CD4-positive, alpha-beta T cell (primary cell): ENCODE measurements at regions not wholly inside any gene's neighbourhood (a gene's known extent, or its start where the extent isn't known, plus 50 kb on each side); places are given as distances from the start of the nearest gene placed in this dataset.
"Not testable (repeated sequence)": the region's sequence is repeated elsewhere in the genome, so short reads cannot be mapped to it uniquely, and the experiment has no call there.

Source experiments
- ATAC-seq: fragments of 200-7000 bp; cut with Tn5 transposase; one replicate; pipeline ENCODE4 v1.10.0; 2022; ENCODE audit warnings: mild to moderate bottlenecking; ENCODE audit not compliant: poor library complexity
- CTCF ChIA-PET: fragments of 350-600 bp; sonication (Branson Sonifier 250); formaldehyde crosslinking; loops from one replicate; lab custom pipeline; 2021; ENCODE audit warnings: antibody characterized with exemption, inconsistent platforms; lab: Charles Lee
- POLR2A ChIA-PET: fragments of 350-600 bp; sonication (Branson Sonifier 250); formaldehyde crosslinking; loops from one replicate; lab custom pipeline; 2021; ENCODE audit warnings: antibody characterized with exemption, inconsistent platforms; lab: Charles Lee
- DNase-seq, 14 experiments: peaks; one replicate each; pipeline ENCODE4 v3.0.0-alpha.2; 2013 to 2020; ENCODE audit warnings: mixed read lengths in 2 of 14
- H3K27ac ChIP-seq, 2 donors: one replicate each; pipeline versions ENCODE4 v1.5.1 to v1.7.0; 2013; ENCODE audit warnings: low read length in 2 of 2, low read depth in 1 of 2, mild to moderate bottlenecking in 1 of 2
- H3K27me3 ChIP-seq, 2 experiments: 1 replicate in 1 of 2; 2 replicates in 1 of 2; pipeline versions ENCODE4 v1.6.1 to v1.7.0; 2013; ENCODE audit warnings: low read length in 2 of 2, control low read depth in 1 of 2, mild to moderate bottlenecking in 1 of 2, moderate library complexity in 1 of 2; ENCODE audit not compliant: insufficient read depth in 2 of 2, control insufficient read depth in 1 of 2
- H3K36me3 ChIP-seq: one replicate; pipeline ENCODE4 v1.6.1; 2013; ENCODE audit warnings: low read length, control low read depth; ENCODE audit not compliant: insufficient read depth
- H3K4me1 ChIP-seq: one replicate; pipeline ENCODE4 v1.6.1; 2013; ENCODE audit warnings: low read length, control low read depth; ENCODE audit not compliant: insufficient read depth
- H3K4me3 ChIP-seq: one replicate; pipeline ENCODE4 v1.5.1; 2013; ENCODE audit warnings: mild to moderate bottlenecking, low read length, moderate library complexity
- H3K9me3 ChIP-seq, 2 experiments: 1 replicate in 1 of 2; 2 replicates in 1 of 2; pipeline versions ENCODE4 v1.6.1 to v1.7.0; 2013; ENCODE audit warnings: low read length in 2 of 2, mild to moderate bottlenecking in 2 of 2, control low read depth in 1 of 2, moderate library complexity in 1 of 2; ENCODE audit not compliant: control insufficient read depth in 1 of 2, insufficient read depth in 1 of 2
- H3K27ac Mint-ChIP-seq: one replicate; pipeline ENCODE4 v1.8.0; 2020; ENCODE audit warnings: mixed read lengths
- H3K27me3 Mint-ChIP-seq: one replicate; pipeline ENCODE4 v1.8.0; 2021; ENCODE audit warnings: mixed read lengths
- H3K36me3 Mint-ChIP-seq: one replicate; pipeline ENCODE4 v1.8.0; 2021; ENCODE audit warnings: low read depth, mixed read lengths
- H3K4me1 Mint-ChIP-seq: one replicate; pipeline ENCODE4 v1.8.0; 2021; ENCODE audit warnings: low read depth, mixed read lengths
- H3K4me3 Mint-ChIP-seq: one replicate; pipeline ENCODE4 v1.8.0; 2020; ENCODE audit warnings: mild to moderate bottlenecking, mixed read lengths
- H3K9me3 Mint-ChIP-seq: one replicate; pipeline ENCODE4 v1.8.0; 2020; ENCODE audit warnings: mixed read lengths
- intact Hi-C, 2 experiments: fragments of 100-400 bp; cut with DNase I in 1 of 2; cut with micrococcal nuclease in 1 of 2; formaldehyde crosslinking; loops; one replicate each; pipeline versions ENCODE4 v1.15.1 to v1.9.0; 2023 to 2025; cut with DNase I, micrococcal nuclease

DNA sequence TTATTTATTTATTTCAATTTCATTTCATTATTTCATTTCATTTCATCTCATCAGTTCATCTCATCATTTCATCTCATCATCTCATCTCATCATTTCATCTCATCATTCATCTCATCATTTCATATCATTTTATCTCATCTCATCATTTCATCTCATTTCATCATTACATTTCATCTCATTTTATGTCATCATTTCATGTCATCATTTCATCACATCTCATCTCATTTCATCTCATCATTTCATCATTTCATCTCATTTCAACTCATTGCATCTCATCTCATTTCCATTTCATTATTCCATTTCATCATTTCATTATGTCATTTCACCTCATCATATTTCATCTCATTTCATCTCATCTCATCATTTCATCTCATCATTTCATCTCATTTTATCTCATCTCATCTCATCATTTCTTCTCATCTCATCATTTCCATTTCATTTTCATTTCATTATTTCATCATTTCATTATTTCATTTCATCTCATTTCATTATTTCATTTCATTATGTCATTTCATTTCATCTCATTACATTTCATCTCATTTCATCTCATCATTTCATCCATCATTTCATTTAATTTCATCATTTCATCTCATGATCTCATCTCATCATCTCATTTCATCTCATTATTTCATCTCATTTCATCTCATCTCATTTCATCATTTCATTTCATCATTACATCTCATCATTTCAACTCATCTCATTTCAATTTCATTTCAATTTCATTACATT is 2868.6 kb downstream of the RPIA start:
- H3K27ac Mint-ChIP-seq, POLR2A ChIA-PET: not testable (repeated sequence)

DNA sequence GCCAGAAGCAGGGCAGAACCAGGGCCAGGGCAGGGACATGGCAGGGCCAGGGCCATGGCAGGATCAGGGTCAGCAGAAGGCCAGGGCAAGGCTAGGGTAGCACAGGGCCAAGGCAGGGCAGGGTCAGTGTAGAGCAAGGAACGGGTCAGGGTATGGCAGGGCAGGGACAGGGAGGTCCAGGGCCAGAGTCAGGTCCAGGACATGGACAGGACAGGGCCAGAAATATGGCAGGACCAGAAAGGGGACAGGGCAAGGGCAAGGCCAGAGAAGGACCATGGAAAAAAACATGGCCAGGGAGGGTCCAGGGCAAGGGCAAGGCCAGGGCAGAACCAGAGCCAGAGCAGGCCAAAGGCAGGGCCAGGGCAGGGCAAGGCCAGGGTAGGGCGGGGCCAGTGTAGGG is 2870.7 kb downstream of the RPIA start:
- H3K4me3 ChIP-seq, H3K36me3 Mint-ChIP-seq, intact Hi-C loops, H3K27me3 ChIP-seq, DNase-seq, H3K27me3 Mint-ChIP-seq, CTCF ChIA-PET, H3K4me1 ChIP-seq, H3K27ac ChIP-seq, ATAC-seq, H3K36me3 ChIP-seq, H3K4me1 Mint-ChIP-seq, H3K4me3 Mint-ChIP-seq, H3K27ac Mint-ChIP-seq, POLR2A ChIA-PET: not testable (repeated sequence)
- H3K9me3 ChIP-seq: peaks cover 0 to 16% of the 10 kb centered on the region in 2 experiments
- peaks cover 13% of the 10 kb centered on the region for H3K9me3 Mint-ChIP-seq

More for the DNA sequence above, 2868.6 kb downstream of the RPIA start:
- H3K36me3 ChIP-seq, H3K4me3 Mint-ChIP-seq, H3K27me3 ChIP-seq, H3K4me1 ChIP-seq, H3K36me3 Mint-ChIP-seq, intact Hi-C loops, H3K27me3 Mint-ChIP-seq, H3K4me1 Mint-ChIP-seq, H3K4me3 ChIP-seq, ATAC-seq, DNase-seq, CTCF ChIA-PET, H3K27ac ChIP-seq: not testable (repeated sequence)
- H3K9me3 Mint-ChIP-seq: peaks cover 13% of the 10 kb centered on the region
- H3K9me3 ChIP-seq: peaks cover 0 to 10% of the 10 kb centered on the region in 2 experiments

DNA sequence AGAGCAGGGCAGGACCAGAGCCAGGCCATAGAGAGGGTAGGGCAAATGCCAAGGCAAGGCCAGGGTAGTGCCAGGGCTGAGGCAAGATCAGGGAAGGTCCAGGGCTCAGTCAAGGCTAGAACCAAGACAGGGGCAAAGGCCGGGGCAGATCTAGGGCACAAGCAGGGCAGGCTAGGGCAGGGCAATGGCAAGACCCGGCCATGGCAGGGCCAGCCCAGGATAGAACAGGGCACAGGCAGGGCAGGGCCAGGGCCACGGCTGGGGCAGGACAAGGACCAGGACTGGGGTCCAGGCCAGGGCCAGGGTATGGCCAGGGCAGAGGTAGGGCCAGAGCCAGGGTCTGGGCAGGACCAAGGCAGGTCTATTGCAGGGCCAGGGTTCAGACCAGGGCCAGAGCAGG is 2873.2 kb downstream of the RPIA start:
- H3K4me3 ChIP-seq, CTCF ChIA-PET, ATAC-seq, H3K27ac ChIP-seq, H3K4me3 Mint-ChIP-seq, H3K36me3 ChIP-seq, H3K27me3 ChIP-seq, POLR2A ChIA-PET, H3K9me3 Mint-ChIP-seq, H3K36me3 Mint-ChIP-seq, H3K4me1 ChIP-seq, H3K27me3 Mint-ChIP-seq, H3K27ac Mint-ChIP-seq, intact Hi-C loops, H3K4me1 Mint-ChIP-seq, DNase-seq: not testable (repeated sequence)
- peaks cover 0 to 22% of the 10 kb centered on the region in 2 experiments for H3K9me3 ChIP-seq

DNA sequence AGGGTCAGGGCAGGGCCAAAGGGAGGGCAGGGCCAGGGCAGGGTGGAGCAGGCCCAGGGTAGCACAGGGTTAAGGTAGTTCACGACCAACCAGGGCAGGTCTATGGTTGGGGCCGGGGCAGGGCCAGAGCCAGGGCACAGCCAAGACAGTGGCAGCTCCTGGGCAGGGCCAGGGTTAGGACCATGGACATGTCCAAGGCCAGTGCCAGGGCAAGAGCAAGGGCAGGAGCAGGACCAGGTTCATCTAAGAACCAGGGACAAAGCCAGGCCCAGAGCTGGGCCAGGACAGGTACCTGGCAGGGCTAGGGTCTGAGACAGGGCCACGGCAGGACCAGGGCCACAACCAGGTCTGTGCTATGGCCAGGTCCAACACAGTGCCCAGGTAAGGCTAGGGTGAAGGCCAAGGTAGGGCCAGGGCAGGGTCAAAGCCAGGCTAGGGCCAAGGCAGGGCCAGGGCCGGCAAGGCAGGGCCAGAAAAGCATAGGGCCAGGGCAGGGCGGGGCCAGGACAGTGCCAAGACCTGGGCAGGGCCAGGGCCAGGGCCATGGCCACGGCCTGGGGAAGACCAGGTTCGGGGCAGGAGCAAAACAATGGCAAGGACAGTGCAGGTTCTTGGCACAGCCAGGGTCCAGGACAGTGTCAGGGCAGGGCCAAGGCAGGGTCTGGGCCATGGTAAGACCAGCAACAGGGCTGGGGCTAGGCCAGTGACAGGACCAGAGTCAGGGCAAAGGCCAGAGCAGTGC is 2874.4 kb downstream of the RPIA start:
- H3K36me3 Mint-ChIP-seq, POLR2A ChIA-PET, intact Hi-C loops, H3K4me1 ChIP-seq, ATAC-seq, H3K27me3 ChIP-seq, H3K4me3 ChIP-seq, H3K9me3 Mint-ChIP-seq, H3K36me3 ChIP-seq, H3K27me3 Mint-ChIP-seq, H3K27ac Mint-ChIP-seq, DNase-seq, H3K4me3 Mint-ChIP-seq, H3K4me1 Mint-ChIP-seq, H3K27ac ChIP-seq, CTCF ChIA-PET: not testable (repeated sequence)
- H3K9me3 ChIP-seq: peaks cover 0 to 22% of the 10 kb centered on the region in 2 experiments

DNA sequence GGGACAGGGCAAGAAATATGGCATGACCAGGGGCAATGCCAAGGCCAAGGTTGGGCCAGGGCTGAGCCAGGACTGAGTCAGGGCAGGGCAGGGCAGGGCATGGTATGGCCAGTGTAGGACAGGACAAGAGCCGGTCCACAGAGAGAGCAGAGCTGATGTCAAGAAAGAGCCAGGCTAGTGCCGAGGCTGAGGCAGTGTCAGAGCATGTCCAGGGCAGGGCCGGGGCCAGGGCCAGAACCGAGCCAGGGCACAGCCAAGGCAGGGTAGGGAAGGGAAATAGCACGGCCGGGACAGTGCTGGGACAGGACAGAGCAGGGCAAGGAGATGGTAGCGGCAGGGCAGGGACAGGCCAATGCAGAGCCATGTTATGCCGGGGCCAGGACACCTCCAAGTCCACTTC is 2875.1 kb downstream of the RPIA start:
- H3K36me3 Mint-ChIP-seq, H3K27me3 Mint-ChIP-seq, H3K4me1 ChIP-seq, H3K27ac ChIP-seq, POLR2A ChIA-PET, DNase-seq, H3K27me3 ChIP-seq, H3K4me3 Mint-ChIP-seq, H3K9me3 Mint-ChIP-seq, H3K27ac Mint-ChIP-seq, H3K36me3 ChIP-seq, CTCF ChIA-PET, H3K4me1 Mint-ChIP-seq, ATAC-seq, intact Hi-C loops, H3K4me3 ChIP-seq: not testable (repeated sequence)
- H3K9me3 ChIP-seq: peaks cover 0 to 24% of the 10 kb centered on the region in 2 experiments

DNA sequence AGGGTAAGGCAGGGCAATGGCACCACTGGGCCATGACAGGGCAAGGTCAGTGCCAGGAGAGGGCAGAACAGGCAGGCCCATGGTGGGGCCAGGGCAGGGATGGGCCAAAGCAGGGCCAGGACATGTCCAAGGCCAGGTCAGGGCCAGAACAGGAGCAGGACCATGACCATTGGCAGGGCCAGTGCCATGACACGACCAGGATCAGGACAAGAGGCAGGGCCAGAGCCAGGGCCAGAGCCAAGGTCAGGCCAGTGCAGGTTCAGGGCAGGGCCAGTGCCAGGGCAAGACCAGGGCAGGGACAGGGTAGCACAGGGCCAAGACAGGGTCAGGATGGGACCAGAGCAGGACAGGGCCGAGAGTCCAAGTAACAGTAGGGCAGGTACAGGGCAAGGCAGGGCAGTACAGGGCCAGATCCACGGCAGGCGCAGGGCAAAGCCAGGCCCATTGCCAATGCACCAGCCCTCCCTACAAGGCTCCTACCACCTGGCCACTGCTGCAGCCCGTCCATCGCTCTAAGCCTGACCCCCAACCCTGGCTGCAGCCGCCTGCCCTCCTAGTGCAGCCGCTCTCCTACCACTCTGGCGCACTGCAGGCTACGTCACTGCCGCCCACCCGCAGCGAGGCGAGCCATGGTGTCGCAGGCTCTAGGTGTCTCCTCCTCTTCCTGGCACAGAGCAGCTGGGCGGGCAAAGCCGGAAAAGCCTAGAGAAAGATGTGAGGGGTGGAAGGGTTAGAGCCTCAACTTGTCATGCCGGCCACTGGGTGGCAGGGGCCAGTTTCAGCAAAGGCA is 2876.3 kb downstream of the RPIA start:
- H3K36me3 Mint-ChIP-seq, H3K27ac ChIP-seq, H3K27ac Mint-ChIP-seq, H3K36me3 ChIP-seq, H3K4me3 Mint-ChIP-seq, POLR2A ChIA-PET, H3K27me3 Mint-ChIP-seq, H3K4me1 ChIP-seq, H3K4me1 Mint-ChIP-seq, intact Hi-C loops, CTCF ChIA-PET, ATAC-seq, H3K4me3 ChIP-seq, H3K27me3 ChIP-seq, DNase-seq, H3K9me3 Mint-ChIP-seq: not testable (repeated sequence)
- peaks cover 0 to 26% of the 10 kb centered on the region in 2 experiments for H3K9me3 ChIP-seq
